GM12875 (cell line): ENCODE measurements at regions not wholly inside any gene's neighbourhood (a gene's known extent, or its start where the extent isn't known, plus 50 kb on each side); places are given as distances from the start of the nearest gene placed in this dataset.

Source experiments
- H3K4me3 ChIP-seq: one replicate; pipeline ENCODE4 v1.5.1; 2011; ENCODE audit warnings: low read depth, low read length, control low read depth
- CTCF ChIP-seq: IDR thresholded peaks from 2 replicates; pipeline ENCODE4 v1.5.1; 2011; ENCODE audit warnings: low read depth, mild to moderate bottlenecking, control low read depth, inconsistent platforms, low read length, moderate library complexity, borderline replicate concordance; ENCODE audit not compliant: insufficient read depth

DNA sequence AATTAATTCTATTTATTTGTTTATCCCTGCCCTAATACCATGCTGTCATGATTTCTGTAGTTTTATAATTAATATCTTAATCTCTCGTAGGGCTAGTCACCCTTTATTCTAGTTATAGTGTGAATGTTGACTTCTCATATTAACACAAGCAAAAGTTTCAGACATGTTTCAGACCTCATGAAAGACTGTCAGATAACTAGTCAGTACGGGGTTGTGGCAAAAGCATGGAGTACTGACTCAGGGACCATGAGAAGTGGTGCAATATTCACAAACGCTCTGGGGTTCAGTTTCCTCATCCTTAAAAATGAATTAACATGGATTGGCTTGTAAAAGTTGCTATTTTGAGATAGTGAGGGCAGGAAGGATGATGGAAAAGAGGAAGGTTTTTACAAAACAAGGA, 148.9 kb downstream of the TMEM200A start:
- TF ChIP-seq CTCF = no peak
- no peak overlapping the region for H3K4me3 ChIP-seq

GRCh38 chr6:130515306-130515705, 149.5 kb downstream of the TMEM200A start:
- TF ChIP-seq CTCF = no peak

GRCh38 chr6:130516604-130517003, 150.8 kb downstream of the TMEM200A start:
- no peak overlapping the region for H3K4me3 ChIP-seq
- TF ChIP-seq CTCF = no peak

More at GRCh38 chr6:130515306-130515705, 149.5 kb downstream of the TMEM200A start:
- no peak overlapping the region for H3K4me3 ChIP-seq

- H3K4me3 ChIP-seq = no peak overlapping the region
- no peak for TF ChIP-seq CTCF
Measured at GRCh38 chr6:130517444-130517931, 151.7 kb downstream of the TMEM200A start.

GRCh38 chr6:130518588-130518987, 152.8 kb downstream of the TMEM200A start:
- no peak for TF ChIP-seq CTCF
- H3K4me3 ChIP-seq = no peak overlapping the region

DNA sequence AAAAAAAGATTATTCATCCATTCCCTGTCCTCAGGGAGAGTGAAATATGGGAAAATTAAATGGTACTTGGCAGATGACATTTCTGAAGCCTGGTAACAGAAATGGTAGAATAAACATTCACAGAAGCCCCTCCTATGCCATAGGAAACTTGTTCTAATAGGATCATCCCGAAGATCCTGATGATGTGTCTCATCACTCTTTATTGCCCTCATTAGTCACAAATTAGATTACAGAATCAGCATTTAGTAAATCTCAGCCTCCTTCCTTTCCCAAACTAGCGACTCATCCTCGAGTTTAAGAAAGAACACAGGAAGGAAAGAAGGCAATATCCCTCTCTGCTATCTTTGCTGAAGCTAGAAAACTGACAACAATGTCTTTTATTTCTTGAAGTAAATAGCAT, 154.4 kb downstream of the TMEM200A start:
- no peak overlapping the region for H3K4me3 ChIP-seq
- no peak for TF ChIP-seq CTCF

- H3K4me3 ChIP-seq = no peak overlapping the region
- no peak for TF ChIP-seq CTCF
Measured at GRCh38 chr6:130520801-130521200, 155.0 kb downstream of the TMEM200A start.
